ENCODE measurements at regions not wholly inside any gene's neighbourhood (a gene's known extent, or its start where the extent isn't known, plus 50 kb on each side); places are given as distances from the start of the nearest gene placed in this dataset.
"Not testable (repeated sequence)": the region's sequence is repeated elsewhere in the genome, so short reads cannot be mapped to it uniquely, and the experiment has no call there.

- Histone ChIP-seq H3K27me3 (replicated peaks; ENCODE audit: control insufficient read depth, insufficient read depth, low read length) (no peaks in the 10 kb centered on the region), H3K36me3 (ENCODE audit: control insufficient read depth, insufficient read depth, low read length) (no peaks in the 10 kb centered on the region), H3K4me3 (replicated peaks; ENCODE audit: low read depth, low read length) (no peak overlapping the region)
- TF ChIP-seq CTCF (IDR thresholded peaks at IDR 0.05; ENCODE audit: insufficient read depth, low read length, poor library complexity, severe bottlenecking): no peak
- no peak for DNase-seq (ENCODE audit: extremely low read depth, insufficient read length)
Measured at GRCh38 chr5:110884005-110884404, 145.2 kb downstream of the SLC25A46 start.

GRCh38 chr5:110887170-110887569, 148.4 kb downstream of the SLC25A46 start:
- not testable (repeated sequence) for DNase-seq (ENCODE audit: extremely low read depth, insufficient read length); H3K36me3 ChIP-seq (ENCODE audit: control insufficient read depth, insufficient read depth, low read length); H3K27me3 ChIP-seq (replicated peaks; ENCODE audit: control insufficient read depth, insufficient read depth, low read length); H3K4me3 ChIP-seq (replicated peaks; ENCODE audit: low read depth, low read length)

- not testable (repeated sequence) for H3K36me3 ChIP-seq (ENCODE audit: control insufficient read depth, insufficient read depth, low read length); H3K4me3 ChIP-seq (replicated peaks; ENCODE audit: low read depth, low read length); H3K27me3 ChIP-seq (replicated peaks; ENCODE audit: control insufficient read depth, insufficient read depth, low read length)
Measured at GRCh38 chr5:110893854-110894483, 155.2 kb downstream of the SLC25A46 start.

GRCh38 chr5:110894805-110895204, 156.0 kb downstream of the SLC25A46 start:
- Histone ChIP-seq H3K4me3 (replicated peaks; ENCODE audit: low read depth, low read length) (no peak overlapping the region), H3K27me3 (replicated peaks; ENCODE audit: control insufficient read depth, insufficient read depth, low read length) (no peaks in the 10 kb centered on the region), H3K36me3 (ENCODE audit: control insufficient read depth, insufficient read depth, low read length) (no peaks in the 10 kb centered on the region)
- DNase-seq (ENCODE audit: extremely low read depth, insufficient read length): no peak
- TF ChIP-seq CTCF (IDR thresholded peaks at IDR 0.05; ENCODE audit: insufficient read depth, low read length, poor library complexity, severe bottlenecking): no peak

More at GRCh38 chr5:110893854-110894483, 155.2 kb downstream of the SLC25A46 start:
- not testable (repeated sequence) for DNase-seq (ENCODE audit: extremely low read depth, insufficient read length)

GRCh38 chr5:110896901-110897300, 158.1 kb downstream of the SLC25A46 start:
- H3K4me3 ChIP-seq (replicated peaks; ENCODE audit: low read depth, low read length): no peak overlapping the region
- no peaks in the 10 kb centered on the region for H3K27me3 ChIP-seq (replicated peaks; ENCODE audit: control insufficient read depth, insufficient read depth, low read length)
- no peak for DNase-seq (ENCODE audit: extremely low read depth, insufficient read length)
- TF ChIP-seq CTCF (IDR thresholded peaks at IDR 0.05; ENCODE audit: insufficient read depth, low read length, poor library complexity, severe bottlenecking): no peak
- no peaks in the 10 kb centered on the region for H3K36me3 ChIP-seq (ENCODE audit: control insufficient read depth, insufficient read depth, low read length)

GRCh38 chr5:110899566-110900412, 161.0 kb downstream of the SLC25A46 start:
- H3K4me3 ChIP-seq (replicated peaks; ENCODE audit: low read depth, low read length): no peak overlapping the region
- DNase-seq (ENCODE audit: extremely low read depth, insufficient read length): no peak

More at GRCh38 chr5:110899566-110900412, 161.0 kb downstream of the SLC25A46 start:
- Histone ChIP-seq H3K36me3 (ENCODE audit: control insufficient read depth, insufficient read depth, low read length) (no peaks in the 10 kb centered on the region), H3K27me3 (replicated peaks; ENCODE audit: control insufficient read depth, insufficient read depth, low read length) (no peaks in the 10 kb centered on the region)
- no peak for TF ChIP-seq CTCF (IDR thresholded peaks at IDR 0.05; ENCODE audit: insufficient read depth, low read length, poor library complexity, severe bottlenecking)

All from GM06990 (cell line).